ENCODE measurements at regions not wholly inside any gene's neighbourhood (a gene's known extent, or its start where the extent isn't known, plus 50 kb on each side); places are given as distances from the start of the nearest gene placed in this dataset.

GRCh38 chr10:36362257-36362656 lies 720.2 kb upstream of the FZD8 start:
- Histone ChIP-seq H3K9me3 (no peaks in the 10 kb centered on the region), H3K36me3 (replicated peaks) (no peaks in the 10 kb centered on the region), H3K4me3 (no peak overlapping the region), H3K4me1 (no peaks in the 10 kb centered on the region), H3K27me3 (ENCODE audit: low read depth) (no peaks in the 10 kb centered on the region)
- DNase-seq (ENCODE audit: low spot score in 2 of 2): no peak
- in situ Hi-C loops (cut with MboI; ENCODE audit: low sequenced_read_pairs): no loop called here

- no peaks in the 10 kb centered on the region for H3K27me3 ChIP-seq (ENCODE audit: low read depth)
- no peaks in the 10 kb centered on the region for H3K36me3 ChIP-seq (replicated peaks)
- no peak for DNase-seq (ENCODE audit: low spot score in 2 of 2)
- in situ Hi-C loops (cut with MboI; ENCODE audit: low sequenced_read_pairs): no loop called here
- H3K9me3 ChIP-seq: no peaks in the 10 kb centered on the region
- no peak overlapping the region for H3K4me3 ChIP-seq
- no peaks in the 10 kb centered on the region for H3K4me1 ChIP-seq
These were observed 716.6 kb upstream of the FZD8 start for GRCh38 chr10:36358736-36359135.

DNA sequence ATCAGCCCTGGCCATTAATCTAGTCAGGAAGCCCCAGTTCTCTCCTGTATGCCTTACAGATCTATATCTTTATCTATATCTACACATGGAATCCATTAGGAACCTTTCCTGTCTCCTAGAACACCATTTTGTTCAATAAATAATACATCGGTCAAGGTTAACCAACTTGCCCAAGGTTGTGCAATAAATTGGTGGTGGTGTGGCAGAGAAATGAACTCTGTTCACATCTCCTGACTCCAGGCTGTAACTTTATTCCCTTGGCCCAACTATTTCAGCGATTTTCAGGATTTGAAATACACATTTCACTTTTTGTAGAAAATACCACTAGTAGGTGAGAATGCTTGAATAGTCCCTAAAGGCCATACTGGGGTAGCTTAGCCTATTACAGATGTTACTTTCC lies 712.5 kb upstream of the FZD8 start:
- Histone ChIP-seq H3K36me3 (replicated peaks) (no peaks in the 10 kb centered on the region), H3K4me1 (no peaks in the 10 kb centered on the region), H3K4me3 (no peak overlapping the region), H3K27me3 (ENCODE audit: low read depth) (no peaks in the 10 kb centered on the region), H3K9me3 (no peaks in the 10 kb centered on the region)
- in situ Hi-C loops (cut with MboI; ENCODE audit: low sequenced_read_pairs): no loop called here
- DNase-seq (ENCODE audit: low spot score in 2 of 2): no peak

DNA sequence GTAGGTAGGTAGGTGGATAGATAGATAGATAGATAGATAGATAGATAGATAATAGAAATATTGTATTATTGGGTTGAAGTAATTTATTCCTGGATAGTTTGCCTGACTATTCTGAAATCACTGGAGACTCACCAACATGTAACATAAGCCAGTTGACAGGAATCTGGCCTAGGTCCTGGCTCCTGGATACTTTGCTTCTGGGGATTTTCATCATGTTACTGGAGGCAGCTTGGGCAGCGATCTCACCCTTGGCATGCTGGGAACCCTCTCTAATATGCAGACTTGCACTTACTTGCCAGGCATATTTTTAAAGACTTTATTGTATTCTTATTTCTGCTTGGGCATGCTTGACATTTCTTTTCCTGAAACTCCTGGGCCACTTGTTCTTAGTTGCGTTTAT lies 709.1 kb upstream of the FZD8 start:
- Histone ChIP-seq H3K4me3 (no peak overlapping the region), H3K27me3 (ENCODE audit: low read depth) (no peaks in the 10 kb centered on the region), H3K36me3 (replicated peaks) (no peaks in the 10 kb centered on the region), H3K9me3 (no peaks in the 10 kb centered on the region), H3K4me1 (no peaks in the 10 kb centered on the region)
- DNase-seq (ENCODE audit: low spot score in 2 of 2): no peak
- in situ Hi-C loops (cut with MboI; ENCODE audit: low sequenced_read_pairs): no loop called here

DNA sequence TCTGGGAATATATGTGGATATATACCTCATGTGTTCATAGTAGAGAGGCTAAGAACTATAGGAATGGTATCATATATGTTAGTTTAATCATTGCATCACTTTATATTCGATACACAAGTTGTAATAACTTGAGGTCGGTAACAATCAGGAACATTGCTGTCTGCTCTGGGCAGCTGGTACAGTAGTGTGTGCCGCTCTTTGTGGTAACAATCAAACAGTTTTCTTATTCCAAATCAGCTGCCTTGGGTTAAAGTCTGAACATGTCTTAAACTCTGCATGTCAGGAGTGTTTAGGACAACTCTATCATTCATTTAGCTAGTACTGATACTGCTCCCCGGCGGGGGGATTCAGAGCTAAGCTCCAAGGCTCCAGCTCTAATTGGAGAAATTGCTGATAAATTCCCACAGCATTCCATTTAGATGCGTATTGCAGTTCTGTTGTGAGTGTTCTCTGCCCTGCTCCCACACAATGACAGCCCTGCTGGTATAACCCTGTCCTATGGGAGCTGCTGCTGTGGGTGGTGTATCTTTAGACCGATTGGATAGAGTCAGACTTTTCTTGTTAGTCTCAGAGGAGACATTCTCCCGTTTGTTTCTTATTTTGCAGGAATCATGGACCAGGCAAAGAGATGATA lies 707.5 kb upstream of the FZD8 start:
- no peaks in the 10 kb centered on the region for H3K36me3 ChIP-seq (replicated peaks)
- in situ Hi-C loops (cut with MboI; ENCODE audit: low sequenced_read_pairs): no loop called here
- no peaks in the 10 kb centered on the region for H3K27me3 ChIP-seq (ENCODE audit: low read depth)
- H3K4me1 ChIP-seq: no peaks in the 10 kb centered on the region
- DNase-seq (ENCODE audit: low spot score in 2 of 2): no peak
- no peaks in the 10 kb centered on the region for H3K9me3 ChIP-seq
- H3K4me3 ChIP-seq: no peak overlapping the region

DNA sequence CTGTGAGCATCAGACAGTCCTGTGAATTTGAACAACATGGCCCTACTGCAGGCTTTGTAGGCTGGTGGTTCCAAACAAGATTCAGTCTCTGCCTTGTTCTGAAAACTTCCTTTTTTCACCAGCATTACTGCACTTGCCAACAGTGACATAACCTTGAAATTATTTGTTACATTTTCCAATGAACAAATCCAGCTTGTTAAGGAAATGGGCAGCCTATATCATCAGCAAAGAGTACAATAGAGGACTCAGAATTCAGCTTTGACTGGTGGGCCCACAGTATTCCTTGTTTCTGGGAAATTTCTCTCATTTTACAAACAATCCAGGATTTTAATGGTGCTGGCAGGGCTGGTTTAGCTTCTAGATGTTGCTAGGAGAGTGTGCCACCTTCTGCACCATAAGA lies 703.7 kb upstream of the FZD8 start:
- no peaks in the 10 kb centered on the region for H3K9me3 ChIP-seq
- H3K4me3 ChIP-seq: no peak overlapping the region
- no peak for DNase-seq (ENCODE audit: low spot score in 2 of 2)
- in situ Hi-C loops (cut with MboI; ENCODE audit: low sequenced_read_pairs): no loop called here
- H3K4me1 ChIP-seq: no peaks in the 10 kb centered on the region
- H3K36me3 ChIP-seq (replicated peaks): no peaks in the 10 kb centered on the region
- H3K27me3 ChIP-seq (ENCODE audit: low read depth): no peaks in the 10 kb centered on the region

- Histone ChIP-seq H3K9me3 (no peaks in the 10 kb centered on the region), H3K27me3 (ENCODE audit: low read depth) (no peaks in the 10 kb centered on the region), H3K4me1 (no peaks in the 10 kb centered on the region), H3K36me3 (replicated peaks) (no peaks in the 10 kb centered on the region), H3K4me3 (no peak overlapping the region)
- no peak for DNase-seq (ENCODE audit: low spot score in 2 of 2)
- in situ Hi-C loops (cut with MboI; ENCODE audit: low sequenced_read_pairs): no loop called here
These were observed 703.1 kb upstream of the FZD8 start for GRCh38 chr10:36345175-36345533.

GRCh38 chr10:36344240-36345174 lies 702.4 kb upstream of the FZD8 start:
- Histone ChIP-seq H3K4me3 (no peak overlapping the region), H3K36me3 (replicated peaks) (no peaks in the 10 kb centered on the region), H3K9me3 (no peaks in the 10 kb centered on the region), H3K4me1 (no peaks in the 10 kb centered on the region), H3K27me3 (ENCODE audit: low read depth) (no peaks in the 10 kb centered on the region)
- DNase-seq (ENCODE audit: low spot score in 2 of 2): no peak
- in situ Hi-C loops (cut with MboI; ENCODE audit: low sequenced_read_pairs): no loop called here

- Histone ChIP-seq H3K4me1 (no peaks in the 10 kb centered on the region), H3K9me3 (no peaks in the 10 kb centered on the region), H3K27me3 (ENCODE audit: low read depth) (no peaks in the 10 kb centered on the region), H3K36me3 (replicated peaks) (no peaks in the 10 kb centered on the region), H3K4me3 (no peak overlapping the region)
- no peak for DNase-seq (ENCODE audit: low spot score in 2 of 2)
- in situ Hi-C loops (cut with MboI; ENCODE audit: low sequenced_read_pairs): no loop called here
These were observed 700.7 kb upstream of the FZD8 start for GRCh38 chr10:36342781-36343180.

GRCh38 chr10:36341471-36341870 lies 699.4 kb upstream of the FZD8 start:
- no peak overlapping the region for H3K4me3 ChIP-seq
- H3K4me1 ChIP-seq: no peaks in the 10 kb centered on the region
- H3K9me3 ChIP-seq: no peaks in the 10 kb centered on the region
- H3K36me3 ChIP-seq (replicated peaks): no peaks in the 10 kb centered on the region
- in situ Hi-C loops (cut with MboI; ENCODE audit: low sequenced_read_pairs): no loop called here
- H3K27me3 ChIP-seq (ENCODE audit: low read depth): no peaks in the 10 kb centered on the region
- DNase-seq (ENCODE audit: low spot score in 2 of 2): no peak

- no peak overlapping the region for H3K4me3 ChIP-seq
- in situ Hi-C loops (cut with MboI; ENCODE audit: low sequenced_read_pairs): no loop called here
- 0 out of 2 replicates have a peak, but pooled peaks cover 3% of the 10 kb centered on the region for H3K9me3 ChIP-seq
- no peaks in the 10 kb centered on the region for H3K4me1 ChIP-seq
- no peaks in the 10 kb centered on the region for H3K27me3 ChIP-seq (ENCODE audit: low read depth)
- H3K36me3 ChIP-seq (replicated peaks): no peaks in the 10 kb centered on the region
- DNase-seq (ENCODE audit: low spot score in 2 of 2): no peak
These were observed 694.2 kb upstream of the FZD8 start for GRCh38 chr10:36336315-36336714.

DNA sequence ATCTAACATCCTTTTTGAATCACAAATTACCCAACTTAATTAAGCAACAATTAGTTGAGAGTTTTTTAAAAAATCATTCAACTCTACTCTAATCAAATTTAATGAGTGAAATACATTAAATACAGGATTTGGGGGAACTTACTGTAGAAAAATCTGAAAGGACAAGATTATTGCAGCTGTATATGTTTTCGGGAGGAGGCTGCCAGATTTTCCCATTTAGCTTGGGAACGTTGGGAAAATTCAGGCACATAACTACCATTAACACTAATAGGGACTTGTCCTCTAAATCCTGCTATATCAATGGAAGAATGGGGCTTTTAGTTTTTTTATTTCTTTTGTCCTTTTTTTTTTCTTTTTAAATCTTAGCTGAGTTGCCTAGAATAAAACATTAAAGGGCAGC lies 691.4 kb upstream of the FZD8 start:
- in situ Hi-C loops (cut with MboI; ENCODE audit: low sequenced_read_pairs): no loop called here
- Histone ChIP-seq H3K27me3 (ENCODE audit: low read depth) (no peaks in the 10 kb centered on the region), H3K36me3 (replicated peaks) (no peaks in the 10 kb centered on the region), H3K9me3 (0 out of 2 replicates have a peak, but pooled peaks cover 3% of the 10 kb centered on the region), H3K4me1 (no peaks in the 10 kb centered on the region), H3K4me3 (no peak overlapping the region)
- no peak for DNase-seq (ENCODE audit: low spot score in 2 of 2)

DNA sequence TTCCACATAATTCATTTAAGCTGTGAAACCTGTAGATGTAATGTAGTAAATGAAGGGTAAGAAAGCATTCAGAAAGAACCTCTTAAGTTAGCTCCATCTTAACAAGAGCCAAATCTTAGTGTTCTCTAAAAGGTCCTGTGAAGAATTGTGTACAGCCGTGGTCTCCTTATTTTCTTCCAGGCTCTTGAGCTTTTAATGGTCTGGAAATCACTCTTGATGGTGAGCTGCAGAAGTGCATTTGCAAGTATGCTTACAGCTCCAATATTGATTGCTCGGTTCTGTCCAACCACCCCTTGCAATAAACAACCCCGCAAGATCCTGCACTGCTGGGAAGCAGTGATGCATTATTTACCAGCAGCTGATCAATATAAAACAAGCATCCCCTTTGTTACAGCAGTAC lies 690.8 kb upstream of the FZD8 start:
- Histone ChIP-seq H3K27me3 (ENCODE audit: low read depth) (no peaks in the 10 kb centered on the region), H3K4me3 (no peak overlapping the region), H3K4me1 (no peaks in the 10 kb centered on the region), H3K36me3 (replicated peaks) (no peaks in the 10 kb centered on the region), H3K9me3 (0 out of 2 replicates have a peak, but pooled peaks cover 3% of the 10 kb centered on the region)
- in situ Hi-C loops (cut with MboI; ENCODE audit: low sequenced_read_pairs): no loop called here
- no peak for DNase-seq (ENCODE audit: low spot score in 2 of 2)

DNA sequence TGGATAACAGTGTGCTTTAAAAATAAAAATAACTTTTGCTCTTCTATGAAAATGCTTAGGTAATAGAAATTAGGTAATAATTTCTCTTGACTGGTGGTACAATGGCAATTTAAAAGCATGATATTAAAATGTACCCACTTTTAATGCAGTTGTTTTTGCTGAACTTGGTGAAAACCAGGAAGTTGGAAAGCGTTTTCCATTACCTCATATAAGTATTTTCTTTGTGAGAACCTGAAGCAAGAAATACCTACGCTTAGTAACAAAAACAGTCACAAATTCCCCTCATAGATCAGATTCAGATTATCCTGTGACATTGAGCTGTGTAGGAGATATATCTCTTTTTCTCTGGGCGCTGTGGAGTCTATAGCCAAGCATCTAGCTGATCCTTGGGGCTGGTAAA lies 689.0 kb upstream of the FZD8 start:
- in situ Hi-C loops (cut with MboI; ENCODE audit: low sequenced_read_pairs): no loop called here
- no peak for DNase-seq (ENCODE audit: low spot score in 2 of 2)
- Histone ChIP-seq H3K9me3 (0 out of 2 replicates have a peak, but pooled peaks cover 3% of the 10 kb centered on the region), H3K36me3 (replicated peaks) (no peaks in the 10 kb centered on the region), H3K4me1 (no peaks in the 10 kb centered on the region), H3K27me3 (ENCODE audit: low read depth) (no peaks in the 10 kb centered on the region), H3K4me3 (no peak overlapping the region)

All from HAP-1 (cell line).